ENCODE measurements at regions not wholly inside any gene's neighbourhood (a gene's known extent, or its start where the extent isn't known, plus 50 kb on each side); places are given as distances from the start of the nearest gene placed in this dataset.

DNA sequence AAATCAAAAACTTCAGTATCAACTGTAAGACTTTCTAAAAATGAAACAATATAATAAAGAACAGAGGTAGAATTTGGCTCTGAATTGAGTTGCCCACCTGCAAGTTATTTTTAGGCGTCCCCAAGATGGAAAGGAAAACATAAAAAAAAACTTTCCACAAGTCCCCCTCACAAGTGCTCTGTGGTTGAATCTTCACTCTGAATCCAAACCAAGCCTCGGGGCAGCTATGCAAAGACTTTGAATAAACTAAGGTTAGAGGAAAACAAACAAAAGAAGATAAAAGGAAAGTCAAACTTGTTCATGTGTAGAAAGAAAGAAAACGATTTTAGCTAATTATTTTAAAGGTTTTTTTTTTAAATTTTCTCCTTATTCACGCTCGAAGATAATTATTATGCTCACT, 372.4 kb upstream of the SLIT2 start:
- DNase-seq: no peak

DNA sequence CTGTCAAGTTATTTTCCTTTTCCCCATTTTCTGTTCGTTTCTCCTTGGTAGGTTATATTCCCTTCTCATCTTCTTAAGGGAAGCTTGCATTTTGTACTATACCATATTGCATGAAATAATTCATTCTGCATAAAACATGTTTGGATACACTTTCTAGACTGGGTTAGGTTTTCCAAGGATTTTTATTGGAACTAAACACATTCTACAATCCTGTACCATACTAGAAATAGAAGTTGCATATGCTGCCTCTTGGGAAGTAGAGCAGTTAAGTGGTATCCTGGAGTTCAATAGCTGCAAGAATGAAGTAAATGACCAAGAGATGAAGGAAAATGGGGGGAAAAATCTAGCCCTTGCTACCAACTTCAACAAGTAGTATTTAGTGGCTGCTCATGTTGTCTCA, 393.7 kb upstream of the SLIT2 start:
- no peak for DNase-seq

DNA sequence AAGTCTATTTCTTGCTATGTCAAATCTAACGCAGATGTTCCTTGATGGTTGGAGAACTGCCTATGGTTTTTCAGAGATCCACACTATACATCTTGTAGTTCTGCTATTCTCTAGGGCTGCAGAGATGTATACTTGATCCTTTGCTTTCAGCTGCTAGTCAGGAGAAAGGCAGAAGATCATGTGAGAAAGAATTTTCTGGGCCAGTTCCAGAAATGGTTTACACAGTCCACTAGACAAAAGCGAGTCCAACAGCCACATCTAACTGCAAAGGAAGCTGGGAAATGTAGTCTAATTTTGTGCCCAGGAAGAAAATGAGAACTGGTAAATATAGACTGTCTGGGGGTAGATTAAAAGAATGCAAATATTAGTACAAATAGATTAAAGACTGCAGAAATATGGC, 394.3 kb upstream of the SLIT2 start:
- DNase-seq: no peak

DNA sequence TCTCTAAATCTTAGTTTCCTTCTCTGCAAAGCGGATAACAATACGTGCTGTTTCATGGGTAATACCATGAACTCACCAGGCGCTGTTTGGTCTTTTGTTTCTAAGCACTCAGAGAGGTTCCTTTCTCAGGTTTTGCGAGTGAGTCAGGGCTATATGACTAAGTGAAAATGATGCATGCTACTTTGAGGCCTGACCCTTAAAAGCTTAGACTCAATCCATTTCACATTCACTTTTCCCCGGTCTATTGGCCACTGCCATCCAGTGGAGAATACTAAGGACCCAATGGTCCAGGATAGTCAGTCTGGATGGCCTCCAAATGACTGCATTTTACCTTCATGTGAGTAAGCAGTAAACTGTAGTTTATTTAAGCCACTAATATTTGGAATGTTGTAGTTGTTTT, 400.8 kb upstream of the SLIT2 start:
- no peak for DNase-seq

DNA sequence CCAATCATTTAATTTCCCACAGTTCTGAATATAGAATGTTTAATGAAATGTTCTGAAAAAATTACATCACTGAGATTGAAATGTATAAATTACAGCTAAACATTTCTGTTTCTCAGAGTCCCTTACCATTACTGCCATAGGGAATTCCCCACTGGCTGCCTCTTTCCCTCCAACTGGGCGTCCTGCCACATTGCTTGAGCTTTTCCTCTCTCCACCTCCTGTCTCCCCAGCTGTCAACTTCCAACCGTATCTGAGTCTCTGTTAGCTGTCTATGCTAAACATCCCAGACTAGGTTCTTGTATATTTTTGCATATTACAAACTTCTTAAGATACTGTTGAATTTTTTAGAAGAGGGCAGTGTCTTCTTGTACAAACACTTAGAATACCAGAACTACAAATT, 407.3 kb upstream of the SLIT2 start:
- DNase-seq: no peak

DNA sequence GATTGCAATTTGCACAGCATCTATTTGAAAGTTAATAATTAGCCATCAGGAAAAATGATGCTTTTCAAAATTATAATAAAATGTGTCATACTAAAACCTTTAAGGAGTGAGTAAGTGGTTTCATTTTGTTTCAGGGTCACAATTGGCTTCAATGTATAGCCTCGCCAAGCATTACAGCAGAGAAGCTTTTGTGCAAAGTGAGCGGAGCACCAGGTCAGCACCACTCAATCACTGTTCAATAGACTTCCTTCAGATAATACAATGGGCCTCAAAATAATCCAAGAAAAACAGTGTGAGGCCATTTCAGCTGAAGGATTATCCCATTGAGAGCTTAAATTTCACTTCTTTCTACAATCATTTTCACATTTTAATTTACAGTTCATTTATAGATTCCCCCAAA, 409.2 kb upstream of the SLIT2 start:
- DNase-seq: no peak

DNA sequence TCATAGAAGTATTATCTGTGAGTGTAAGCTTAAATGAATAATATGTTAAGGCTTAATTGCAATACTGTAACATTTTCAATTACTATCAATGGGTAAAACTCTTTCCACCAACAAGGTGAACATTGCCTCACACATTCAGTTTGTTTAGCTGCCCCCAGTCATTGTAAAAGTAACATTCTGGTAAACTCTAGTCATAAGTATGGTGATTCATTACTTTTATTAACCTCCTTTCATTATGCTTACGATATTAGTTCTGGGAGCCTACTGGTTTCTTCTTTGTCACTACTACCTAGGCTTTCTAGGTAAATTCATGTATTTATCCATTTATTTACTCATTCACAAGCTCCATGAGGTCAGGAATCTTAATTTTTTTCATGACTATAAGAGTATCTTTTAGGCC, 412.8 kb upstream of the SLIT2 start:
- no peak for DNase-seq

DNA sequence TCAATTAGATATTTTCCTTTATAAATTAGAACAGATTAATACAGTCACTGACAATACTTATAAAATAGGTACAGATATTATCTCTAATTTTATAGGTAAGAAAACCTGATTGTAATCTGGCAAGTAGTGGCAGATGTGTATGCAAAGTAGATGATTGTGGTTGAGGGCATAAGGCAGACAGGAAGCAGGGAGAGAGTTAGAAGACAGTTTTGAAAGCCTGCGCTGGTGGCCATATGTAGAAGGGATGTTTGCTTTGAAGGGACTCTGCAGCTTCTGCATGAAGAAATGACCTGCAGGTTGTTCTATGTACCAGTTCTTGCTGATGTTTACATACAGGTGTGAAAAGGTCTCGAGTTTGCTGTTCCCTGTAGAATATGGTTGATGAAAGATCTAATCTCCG, 416.3 kb upstream of the SLIT2 start:
- DNase-seq: no peak

DNA sequence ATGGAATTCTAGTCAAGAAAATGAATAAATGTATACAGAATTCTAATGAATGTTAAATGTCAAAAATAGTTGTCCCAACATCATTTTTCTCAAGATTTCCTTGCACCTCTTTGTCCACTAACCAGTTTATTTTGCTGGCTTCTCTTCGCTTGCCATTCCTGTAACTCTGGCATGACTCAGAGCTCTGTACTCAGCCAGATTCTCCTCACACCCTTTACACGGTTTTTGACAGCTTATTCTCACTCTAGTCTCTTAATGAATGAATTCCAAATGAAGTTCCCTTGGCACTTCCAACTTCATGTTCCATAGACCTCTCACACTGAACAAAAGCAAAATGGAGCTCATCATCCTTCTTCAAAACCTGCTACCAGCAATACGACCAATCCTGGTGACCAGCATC, 419.3 kb upstream of the SLIT2 start:
- no peak for DNase-seq

DNA sequence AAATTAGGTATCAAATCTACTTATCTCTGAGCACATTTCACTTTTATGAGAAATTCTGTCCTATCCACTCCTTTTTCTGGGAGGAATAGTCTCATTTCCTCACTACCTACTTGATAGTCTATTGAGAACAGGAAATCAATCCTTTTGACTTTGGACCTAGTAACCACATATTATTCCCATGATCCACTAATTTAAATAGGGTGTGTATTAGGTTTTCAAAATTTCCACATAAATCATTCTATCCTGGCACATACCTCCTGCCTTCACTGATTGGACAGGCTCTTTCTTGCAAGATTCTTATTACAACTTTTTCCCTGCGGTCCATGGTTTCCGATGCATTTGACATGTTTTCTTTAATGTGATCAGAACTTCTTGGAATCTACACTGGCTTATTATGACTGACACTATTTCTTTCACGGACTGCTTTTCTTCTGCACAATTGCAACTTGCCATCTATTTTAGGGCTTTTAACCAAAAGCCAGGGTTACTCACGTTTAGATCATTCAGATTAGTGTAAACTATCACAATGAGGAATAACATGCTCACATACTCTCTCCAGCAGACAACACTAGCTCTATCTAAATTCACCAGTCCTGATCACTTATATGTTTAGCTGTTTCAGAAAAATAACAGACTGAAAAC, 419.9 kb upstream of the SLIT2 start:
- DNase-seq: no peak

DNA sequence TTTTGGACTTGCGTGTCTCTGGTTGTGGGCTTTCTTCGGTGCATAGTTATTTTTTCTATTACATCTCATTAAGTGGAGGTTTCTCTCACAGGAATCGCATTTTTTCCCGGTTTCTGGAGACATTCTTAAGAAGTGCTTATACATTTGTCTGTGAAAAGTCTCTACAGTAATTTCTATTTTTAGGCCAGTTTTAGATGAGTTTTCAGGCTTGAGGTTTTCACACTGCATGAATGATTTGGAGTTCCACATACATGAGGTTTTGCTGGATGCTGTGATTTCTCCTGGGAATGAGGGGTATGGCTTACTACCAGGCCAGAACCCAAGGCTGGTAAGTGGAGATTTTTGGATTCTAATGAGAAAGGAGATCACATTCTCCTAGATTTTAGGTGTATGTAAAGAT, 422.6 kb upstream of the SLIT2 start:
- DNase-seq: no peak

DNA sequence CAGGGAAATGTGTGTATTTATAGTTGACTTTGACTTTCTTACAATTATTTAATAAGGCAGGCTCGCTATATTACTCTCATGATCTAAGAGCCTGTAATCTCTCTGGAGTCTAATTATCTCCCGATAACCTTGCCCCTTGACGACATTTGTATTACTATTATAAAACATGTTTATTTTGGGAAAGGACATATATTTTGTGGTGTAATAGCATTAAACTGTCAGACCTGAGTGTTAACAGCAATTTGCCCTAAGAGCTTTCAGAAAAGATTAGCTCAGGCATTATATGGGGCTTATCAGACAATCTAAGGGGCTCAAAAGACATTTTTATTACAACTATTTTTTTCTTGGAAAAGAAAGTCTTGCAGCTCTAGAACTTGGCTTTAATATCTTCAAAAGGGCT, 427.9 kb upstream of the SLIT2 start:
- DNase-seq: no peak

DNA sequence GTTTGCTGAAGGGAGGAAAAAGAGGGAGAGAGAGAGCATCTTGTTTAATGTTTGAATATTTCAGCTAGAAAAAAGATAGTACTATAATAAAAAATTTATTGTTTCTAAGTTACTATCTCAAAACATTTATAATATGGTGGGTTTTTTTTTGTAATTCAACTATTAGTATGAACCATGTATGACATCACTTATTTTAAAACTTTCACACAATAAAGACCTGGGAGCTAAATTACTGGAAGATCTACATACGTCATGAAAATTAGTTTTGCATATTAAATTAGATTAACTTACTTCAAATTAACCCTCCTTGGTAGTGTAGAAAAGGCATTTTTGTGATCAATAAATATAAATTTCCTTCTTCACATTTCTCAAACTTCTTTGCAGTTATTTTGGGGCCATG, 432.0 kb upstream of the SLIT2 start:
- no peak for DNase-seq

DNA sequence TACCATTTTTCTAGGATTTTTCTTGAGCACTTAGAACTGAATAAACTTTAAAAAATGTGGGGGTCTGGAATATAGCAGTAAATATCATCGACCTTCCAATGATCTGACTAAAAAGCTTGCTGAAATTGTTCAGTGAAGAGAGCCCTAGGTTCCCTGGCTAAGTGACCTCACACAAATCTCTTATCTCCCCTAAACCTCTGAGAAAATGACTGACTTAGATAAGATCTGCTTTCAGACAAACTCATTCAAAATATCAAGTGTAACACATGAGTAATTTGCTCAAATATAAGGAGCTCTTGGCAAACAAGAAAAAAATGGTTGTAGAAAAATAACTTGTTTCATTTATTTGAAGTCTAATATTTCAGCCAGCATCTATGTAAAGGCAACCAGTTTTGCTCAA, 441.7 kb upstream of the SLIT2 start:
- no peak for DNase-seq

DNA sequence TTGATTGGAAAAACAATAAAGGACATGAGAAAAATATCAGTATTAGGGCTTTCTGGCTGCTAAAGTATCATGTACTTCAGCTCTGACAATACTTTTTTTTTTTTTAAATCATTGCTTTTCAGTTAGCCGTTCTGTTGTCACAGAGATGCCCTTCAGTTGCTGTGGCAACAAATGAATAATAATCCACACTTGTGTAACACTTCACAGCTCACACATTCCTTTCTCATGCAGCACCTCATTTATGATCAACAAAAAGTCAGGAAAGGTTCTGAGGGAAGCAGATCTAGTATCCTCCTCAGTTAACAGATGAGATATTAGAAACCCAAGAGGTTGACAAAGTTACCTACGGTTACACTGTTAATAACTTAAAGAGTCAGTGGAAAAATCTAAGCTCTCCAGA, 444.2 kb upstream of the SLIT2 start:
- DNase-seq: no peak

DNA sequence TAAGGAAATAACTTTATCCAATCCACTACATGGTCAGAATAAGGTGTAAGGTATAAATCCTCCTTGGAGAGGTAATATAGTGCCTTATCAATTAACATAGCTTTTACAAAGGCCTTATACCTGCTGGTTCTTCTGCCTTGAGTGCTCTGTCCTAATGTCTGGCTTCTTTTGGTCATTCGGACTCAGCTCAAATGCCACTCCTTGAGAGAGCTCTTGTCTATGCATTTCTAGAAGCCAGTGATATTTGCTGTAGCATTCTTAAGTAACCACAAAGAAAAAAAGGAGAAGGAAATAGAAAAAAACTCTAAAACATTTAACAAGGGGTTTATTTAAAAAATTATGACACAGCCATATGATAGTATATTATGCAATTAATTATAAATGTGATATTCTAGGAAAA, 444.8 kb upstream of the SLIT2 start:
- no peak for DNase-seq

DNA sequence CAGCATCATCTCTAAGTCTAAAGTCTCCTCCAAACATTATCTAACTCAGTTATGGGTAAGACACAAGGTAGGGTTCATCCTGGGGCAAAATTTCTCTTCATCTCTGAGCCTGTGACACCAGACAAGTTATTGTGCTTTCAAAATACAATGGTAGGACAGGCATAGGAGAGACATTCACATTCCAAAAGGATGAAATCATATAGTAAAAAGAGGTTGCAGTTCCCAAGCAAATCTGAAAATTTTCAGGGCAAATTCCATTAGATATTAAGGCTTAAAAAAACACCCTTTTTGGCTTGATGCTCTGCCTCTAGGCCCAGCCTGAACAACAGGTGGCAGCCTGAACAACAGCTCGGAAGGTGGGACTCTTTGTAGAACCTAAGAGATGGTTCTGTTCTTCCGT, 448.3 kb upstream of the SLIT2 start:
- no peak for DNase-seq

DNA sequence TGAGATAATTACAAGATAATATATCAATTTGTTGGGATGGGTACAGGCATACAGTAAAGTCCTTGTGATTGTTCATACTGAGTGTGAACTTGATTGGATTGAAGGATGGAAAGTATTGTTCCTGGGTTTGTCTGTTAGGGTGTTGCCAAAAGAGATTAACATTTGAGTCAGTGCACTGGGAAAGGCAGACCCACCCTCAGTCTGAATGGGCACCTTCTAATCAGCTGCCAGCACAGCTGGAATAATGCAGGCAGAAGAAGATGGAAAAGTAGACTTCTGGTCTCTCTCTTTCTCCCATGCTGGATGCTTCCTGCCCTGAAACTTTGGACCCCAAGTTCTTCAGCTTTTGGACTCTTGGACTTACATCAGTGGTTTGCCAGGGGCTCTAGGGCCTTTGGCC, 457.9 kb upstream of the SLIT2 start:
- DNase-seq: no peak

DNA sequence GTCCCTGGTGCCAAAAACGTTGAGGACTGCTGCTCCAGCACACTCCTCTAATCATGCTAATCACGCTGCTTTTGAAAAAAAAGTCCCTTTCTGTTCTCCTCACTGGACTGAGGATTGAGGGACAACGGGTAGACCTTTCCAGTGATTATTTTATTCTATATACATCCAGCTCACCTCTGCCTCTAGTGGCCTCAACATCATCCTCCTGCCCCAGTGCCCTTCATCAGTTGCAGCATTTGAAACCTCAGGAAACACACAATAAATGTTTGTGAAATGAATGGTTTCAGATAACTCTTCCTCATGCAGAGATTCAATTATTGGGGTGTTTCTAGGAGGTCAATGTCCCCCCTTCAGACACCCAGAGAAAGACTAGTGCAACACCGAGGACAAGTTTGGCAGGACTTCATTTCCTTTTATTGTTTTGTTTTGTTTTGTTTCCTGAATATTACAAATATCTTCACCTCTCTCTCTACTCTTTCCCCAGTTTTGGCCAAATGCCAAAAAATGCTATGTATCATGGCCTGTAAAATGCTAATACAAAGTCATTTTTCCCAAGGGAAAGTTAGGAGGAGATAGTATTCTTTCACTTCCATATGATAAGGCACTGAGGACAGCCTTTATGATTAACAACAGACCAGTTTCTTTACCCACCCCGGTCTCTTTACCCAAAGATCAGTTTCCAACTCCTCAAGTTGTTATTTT, 460.1 kb upstream of the SLIT2 start:
- DNase-seq: no peak

DNA sequence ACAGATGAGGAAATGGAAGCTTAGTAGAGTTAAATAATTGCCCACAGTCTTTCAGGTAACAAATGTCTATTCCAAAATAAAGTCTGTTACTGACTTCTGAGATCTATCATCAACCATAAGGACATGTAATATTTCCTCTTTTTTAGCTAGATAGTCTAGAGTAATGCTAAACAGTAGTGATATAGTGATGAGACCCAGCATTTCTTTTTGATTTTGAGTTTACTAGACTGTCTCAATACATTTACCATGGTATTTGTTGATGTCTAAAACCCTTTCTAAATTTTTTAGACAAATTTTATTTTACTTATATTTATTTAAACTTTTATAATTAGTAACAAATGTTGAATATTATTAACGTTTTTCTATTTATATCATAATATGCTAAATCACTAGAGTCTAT, 465.1 kb upstream of the SLIT2 start:
- DNase-seq: no peak

DNA sequence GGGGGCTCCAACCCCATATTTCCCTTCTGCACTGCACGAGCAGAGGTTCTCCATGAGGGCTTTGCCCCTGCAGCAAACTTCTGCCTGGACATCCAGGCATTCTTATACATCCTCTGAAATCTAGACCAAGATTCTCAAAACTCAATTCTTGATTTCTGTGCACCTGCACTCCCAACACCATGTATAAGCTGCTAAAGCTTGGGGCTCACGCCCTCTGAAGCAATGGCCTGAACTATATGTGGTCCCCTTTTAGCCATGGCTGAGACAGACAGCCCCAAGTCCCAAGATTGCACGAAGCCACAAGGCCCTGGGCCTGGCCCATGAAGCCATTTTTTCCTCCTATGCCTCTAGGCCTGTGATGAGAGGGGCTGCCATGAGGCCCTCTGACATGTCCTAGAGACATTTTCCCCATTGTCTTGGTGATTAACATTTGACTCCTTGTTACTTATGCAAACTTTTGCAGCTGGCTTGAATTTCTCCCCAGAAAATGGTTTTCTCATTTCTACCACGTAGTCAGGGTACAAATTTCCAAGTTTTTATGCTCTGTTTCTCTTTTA, 468.0 kb upstream of the SLIT2 start:
- DNase-seq: no peak

DNA sequence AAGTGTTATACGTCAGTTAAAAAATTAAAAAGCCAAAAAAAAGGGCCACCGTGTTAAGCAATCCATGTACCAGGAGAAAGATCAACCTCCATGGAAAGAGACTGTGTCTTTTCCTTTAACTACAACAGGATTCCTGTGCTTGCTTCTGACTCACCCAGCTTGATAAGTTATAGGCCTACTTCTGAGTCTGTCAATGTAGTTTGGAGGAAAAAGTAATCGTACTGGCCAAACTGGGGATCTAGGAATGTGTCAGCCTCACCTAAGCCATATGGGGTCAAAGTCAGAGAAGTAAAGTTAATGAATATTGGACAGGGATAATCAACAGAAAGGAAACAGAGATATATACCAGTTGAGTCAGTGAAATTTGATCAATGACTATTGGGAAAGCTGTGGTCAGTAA, 470.8 kb upstream of the SLIT2 start:
- DNase-seq: no peak

DNA sequence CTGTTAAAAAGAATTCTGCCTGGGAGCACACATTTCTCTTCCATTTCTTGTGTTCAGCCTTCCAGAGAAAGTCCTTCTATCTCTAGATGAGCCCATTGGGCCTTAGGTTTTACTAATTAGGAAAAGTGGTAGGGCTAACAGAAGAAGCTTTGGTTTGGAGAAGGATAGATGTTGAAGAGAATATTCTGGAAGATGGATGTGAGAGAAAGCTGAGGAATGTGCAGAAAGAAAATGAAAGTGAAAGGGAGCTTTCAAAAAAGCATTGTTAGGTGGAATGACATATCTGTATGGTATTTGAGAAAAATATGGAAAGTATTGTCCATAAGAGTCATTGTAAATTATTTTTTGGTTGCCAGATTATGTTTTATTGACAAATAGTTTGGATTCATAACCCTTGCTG, 474.8 kb upstream of the SLIT2 start:
- DNase-seq: no peak

DNA sequence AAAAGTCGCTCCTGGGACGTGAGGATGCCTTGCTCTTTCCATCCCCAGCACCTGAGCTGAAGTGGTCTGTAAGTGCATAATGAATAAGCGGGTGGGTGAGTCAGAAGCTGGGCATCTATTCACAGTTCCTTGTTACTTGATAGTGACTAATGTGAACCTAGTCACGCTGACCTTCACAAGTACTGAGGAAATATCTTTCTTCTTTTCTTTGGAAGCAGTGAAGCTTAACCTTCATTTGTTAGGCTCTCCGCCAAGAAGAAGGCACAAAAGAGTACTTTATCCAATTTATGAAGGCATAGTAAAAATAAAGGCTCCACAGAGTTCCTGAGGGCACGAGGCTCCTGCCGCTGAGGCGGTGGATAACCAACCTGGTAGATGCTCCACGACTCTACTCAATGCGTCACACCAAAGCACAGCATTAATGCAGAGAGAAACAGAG, 475.7 kb upstream of the SLIT2 start:
- peak; percentile 12 for DNase-seq

DNA sequence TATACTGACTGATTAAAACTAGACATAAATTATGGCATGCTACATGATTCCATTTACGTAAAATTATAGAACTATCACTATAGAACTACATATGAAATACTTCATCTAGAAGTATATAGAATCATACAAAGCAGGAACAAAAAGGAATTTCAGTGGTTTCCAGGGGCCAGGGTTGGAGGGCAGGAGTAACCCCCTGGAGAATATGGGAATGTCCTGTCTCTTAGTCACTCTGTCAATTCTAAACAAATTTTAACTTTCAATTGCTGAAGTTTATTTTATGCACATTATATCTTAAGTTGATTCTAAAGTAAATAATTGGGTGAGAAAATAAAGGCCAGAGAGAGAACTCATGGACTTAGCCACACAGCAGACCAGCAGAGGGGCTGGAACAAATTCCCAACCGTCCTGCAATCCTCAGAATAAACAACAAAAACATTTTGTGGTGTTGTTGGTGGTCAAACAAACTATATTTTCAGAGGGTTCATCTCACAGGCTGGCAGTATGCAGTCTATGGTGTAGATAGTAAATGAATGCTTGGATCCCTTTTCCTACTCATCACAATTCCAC, 476.9 kb upstream of the SLIT2 start:
- no peak for DNase-seq

Data from NCI-H510A treated with DMSO at 0.1 percent for 48 hours (cell line).